WTC11 (cell line): ENCODE measurements at regions not wholly inside any gene's neighbourhood (a gene's known extent, or its start where the extent isn't known, plus 50 kb on each side); places are given as distances from the start of the nearest gene placed in this dataset.

Experiments used
- ATAC-seq: fragments of 200-7000 bp; cut with Tn5 transposase; 2 replicates; pipeline ENCODE4 v1.10.0; 2021; ENCODE audit warnings: mild to moderate bottlenecking, moderate library complexity
- CTCF ChIA-PET: fragments of 300-600 bp; sonication (Branson Sonifier 250); formaldehyde crosslinking; loops from one replicate; lab custom pipeline; 2021; ENCODE audit warnings: antibody characterized with exemption; lab: Charles Lee
- POLR2A ChIA-PET: fragments of 350-600 bp; sonication (Branson Sonifier 250); formaldehyde crosslinking; loops from one replicate; lab custom pipeline; 2021; ENCODE audit warnings: antibody characterized with exemption; lab: Charles Lee
- DNase-seq: peaks from one replicate; pipeline ENCODE4 v3.0.0; 2021; ENCODE audit warnings: low spot score
- H3K27ac Mint-ChIP-seq: 2 replicates; pipeline ENCODE4 v1.8.0; 2021; ENCODE audit warnings: mixed read lengths
- H3K27me3 Mint-ChIP-seq: 2 replicates; pipeline ENCODE4 v1.8.0; 2021; ENCODE audit warnings: low read depth, mild to moderate bottlenecking, moderate library complexity, mixed read lengths
- H3K36me3 Mint-ChIP-seq: 2 replicates; pipeline ENCODE4 v1.8.0; 2021; ENCODE audit warnings: mixed read lengths
- H3K4me1 Mint-ChIP-seq: 2 replicates; pipeline ENCODE4 v1.8.0; 2022; ENCODE audit warnings: mixed read lengths
- H3K4me3 Mint-ChIP-seq: 2 replicates; pipeline ENCODE4 v1.8.0; 2021; ENCODE audit warnings: mild to moderate bottlenecking, moderate library complexity, mixed read lengths
- H3K9me3 Mint-ChIP-seq: 2 replicates; pipeline ENCODE4 v1.8.0; 2021; ENCODE audit warnings: mixed read lengths
- ATF1 ChIP-seq: sonication (generic); formaldehyde crosslinking; IDR thresholded peaks from 2 replicates; pipeline ENCODE4 v1.8.1; 2023; ENCODE audit warnings: mild to moderate bottlenecking, moderate library complexity, missing genetic modification reagents
- E2F4 ChIP-seq: sonication (generic); formaldehyde crosslinking; IDR thresholded peaks from 2 replicates; pipeline ENCODE4 v1.8.1; 2022; ENCODE audit warnings: low read depth, mild to moderate bottlenecking, moderate library complexity, missing genetic modification reagents, borderline replicate concordance
- ESRRA ChIP-seq: sonication (generic); formaldehyde crosslinking; IDR thresholded peaks from 2 replicates; pipeline ENCODE4 v1.8.1; 2022; ENCODE audit warnings: mild to moderate bottlenecking, missing genetic modification reagents, borderline replicate concordance
- FOXK1 ChIP-seq: sonication (generic); formaldehyde crosslinking; IDR thresholded peaks from 2 replicates; pipeline ENCODE4 v1.8.0; 2022; ENCODE audit warnings: mild to moderate bottlenecking, moderate library complexity, missing genetic modification reagents
- MXD4 ChIP-seq: fragments of 250-450 bp; sonication (Bioruptor Pico); IDR thresholded peaks from 2 replicates; pipeline ENCODE4 v1.8.0; 2021; ENCODE audit warnings: mild to moderate bottlenecking, moderate library complexity, borderline replicate concordance
- NFATC4 ChIP-seq: fragments of 250-450 bp; sonication (Bioruptor Pico); IDR thresholded peaks from 2 replicates; pipeline ENCODE4 v1.9.0; 2021; ENCODE audit warnings: mild to moderate bottlenecking
- PREB ChIP-seq: sonication (generic); formaldehyde crosslinking; IDR thresholded peaks from 2 replicates; pipeline ENCODE4 v1.8.1; 2022; ENCODE audit warnings: mild to moderate bottlenecking, missing genetic modification reagents, moderate library complexity, borderline replicate concordance
- RORB ChIP-seq: fragments of 250-450 bp; sonication (Bioruptor Pico); IDR thresholded peaks from 2 replicates; pipeline ENCODE4 v1.9.0; 2021; ENCODE audit warnings: mild to moderate bottlenecking
- SMAD4 ChIP-seq: sonication (generic); formaldehyde crosslinking; IDR thresholded peaks from 2 replicates; pipeline ENCODE4 v1.8.0; 2022; ENCODE audit warnings: mild to moderate bottlenecking, missing genetic modification reagents
- TEAD1 ChIP-seq: sonication (generic); formaldehyde crosslinking; IDR thresholded peaks from 2 replicates; pipeline ENCODE4 v1.8.0; 2022; ENCODE audit warnings: mild to moderate bottlenecking, missing genetic modification reagents
- TEAD4 ChIP-seq: sonication (generic); formaldehyde crosslinking; IDR thresholded peaks from 2 replicates; pipeline ENCODE4 v1.8.0; 2022; ENCODE audit warnings: mild to moderate bottlenecking, missing genetic modification reagents
- ZNF138 ChIP-seq: sonication (generic); formaldehyde crosslinking; conservative IDR thresholded peaks from 2 replicates; pipeline ENCODE4 v1.8.1; 2022; ENCODE audit warnings: mild to moderate bottlenecking, moderate library complexity, missing genetic modification reagents
- ZNF416 ChIP-seq: fragments of 250-450 bp; sonication (Bioruptor Pico); IDR thresholded peaks from 2 replicates; pipeline ENCODE4 v1.9.0; 2021; ENCODE audit warnings: mild to moderate bottlenecking, inconsistent platforms
- ZNF532 ChIP-seq: fragments of 250-450 bp; sonication (Bioruptor Pico); IDR thresholded peaks from 2 replicates; pipeline ENCODE4 v1.9.0; 2021; ENCODE audit warnings: mild to moderate bottlenecking, borderline replicate concordance
- ZNF671 ChIP-seq: fragments of 250-450 bp; sonication (Bioruptor Pico); IDR thresholded peaks from 2 replicates; pipeline ENCODE4 v1.8.0; 2021; ENCODE audit warnings: mild to moderate bottlenecking
- TF ChIP-seq, protein P1 (sequence below): fragments of 250-450 bp; sonication (Bioruptor Pico); IDR thresholded peaks from 2 replicates; pipeline ENCODE4 v1.9.0; 2021; ENCODE audit warnings: mild to moderate bottlenecking
- TF ChIP-seq, protein P2 (sequence below): sonication (generic); formaldehyde crosslinking; IDR thresholded peaks from 2 replicates; pipeline ENCODE4 v1.8.1; 2022; ENCODE audit warnings: mild to moderate bottlenecking, moderate library complexity, missing genetic modification reagents
- TF ChIP-seq, protein P3 (sequence below): sonication (generic); formaldehyde crosslinking; IDR thresholded peaks from 2 replicates; pipeline ENCODE4 v1.8.1; 2023; ENCODE audit warnings: mild to moderate bottlenecking, missing genetic modification reagents, borderline replicate concordance
- TF ChIP-seq, protein P4 (sequence below): sonication (generic); formaldehyde crosslinking; IDR thresholded peaks from 2 replicates; pipeline ENCODE4 v1.8.1; 2022; ENCODE audit warnings: missing genetic modification reagents, borderline replicate concordance

GRCh38 chr12:74977832-74978481 is 231.7 kb downstream of the KCNC2 start:
- ChIA-PET POLR2A (no interaction called here), CTCF (no interaction called here)
- ATAC-seq (no peak), DNase-seq (no peak)
- Mint-ChIP-seq H3K36me3 (no peaks in the 10 kb centered on the region), H3K4me3 (no peak overlapping the region), H3K27me3 (no peaks in the 10 kb centered on the region), H3K9me3 (no peaks in the 10 kb centered on the region)
- TF ChIP-seq ATF1 (CRISPR knock-in tag), result no peak
- no peak for TF ChIP-seq FOXK1 (CRISPR knock-in tag)
- TF ChIP-seq, protein P1, sequence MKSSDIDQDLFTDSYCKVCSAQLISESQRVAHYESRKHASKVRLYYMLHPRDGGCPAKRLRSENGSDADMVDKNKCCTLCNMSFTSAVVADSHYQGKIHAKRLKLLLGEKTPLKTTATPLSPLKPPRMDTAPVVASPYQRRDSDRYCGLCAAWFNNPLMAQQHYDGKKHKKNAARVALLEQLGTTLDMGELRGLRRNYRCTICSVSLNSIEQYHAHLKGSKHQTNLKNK (CRISPR knock-in tag), result no peak
- TF ChIP-seq, protein P2, sequence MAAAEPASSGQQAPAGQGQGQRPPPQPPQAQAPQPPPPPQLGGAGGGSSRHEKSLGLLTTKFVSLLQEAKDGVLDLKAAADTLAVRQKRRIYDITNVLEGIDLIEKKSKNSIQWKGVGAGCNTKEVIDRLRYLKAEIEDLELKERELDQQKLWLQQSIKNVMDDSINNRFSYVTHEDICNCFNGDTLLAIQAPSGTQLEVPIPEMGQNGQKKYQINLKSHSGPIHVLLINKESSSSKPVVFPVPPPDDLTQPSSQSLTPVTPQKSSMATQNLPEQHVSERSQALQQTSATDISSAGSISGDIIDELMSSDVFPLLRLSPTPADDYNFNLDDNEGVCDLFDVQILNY, result no peak
- no peak for TF ChIP-seq ZNF532 (CRISPR knock-in tag)
- TF ChIP-seq NFATC4 (CRISPR knock-in tag), result no peak
- TF ChIP-seq ZNF138 (CRISPR knock-in tag), result no peak
- TF ChIP-seq MXD4 (CRISPR knock-in tag), result no peak
- no peak for TF ChIP-seq ESRRA (CRISPR knock-in tag)
- TF ChIP-seq, protein P3, sequence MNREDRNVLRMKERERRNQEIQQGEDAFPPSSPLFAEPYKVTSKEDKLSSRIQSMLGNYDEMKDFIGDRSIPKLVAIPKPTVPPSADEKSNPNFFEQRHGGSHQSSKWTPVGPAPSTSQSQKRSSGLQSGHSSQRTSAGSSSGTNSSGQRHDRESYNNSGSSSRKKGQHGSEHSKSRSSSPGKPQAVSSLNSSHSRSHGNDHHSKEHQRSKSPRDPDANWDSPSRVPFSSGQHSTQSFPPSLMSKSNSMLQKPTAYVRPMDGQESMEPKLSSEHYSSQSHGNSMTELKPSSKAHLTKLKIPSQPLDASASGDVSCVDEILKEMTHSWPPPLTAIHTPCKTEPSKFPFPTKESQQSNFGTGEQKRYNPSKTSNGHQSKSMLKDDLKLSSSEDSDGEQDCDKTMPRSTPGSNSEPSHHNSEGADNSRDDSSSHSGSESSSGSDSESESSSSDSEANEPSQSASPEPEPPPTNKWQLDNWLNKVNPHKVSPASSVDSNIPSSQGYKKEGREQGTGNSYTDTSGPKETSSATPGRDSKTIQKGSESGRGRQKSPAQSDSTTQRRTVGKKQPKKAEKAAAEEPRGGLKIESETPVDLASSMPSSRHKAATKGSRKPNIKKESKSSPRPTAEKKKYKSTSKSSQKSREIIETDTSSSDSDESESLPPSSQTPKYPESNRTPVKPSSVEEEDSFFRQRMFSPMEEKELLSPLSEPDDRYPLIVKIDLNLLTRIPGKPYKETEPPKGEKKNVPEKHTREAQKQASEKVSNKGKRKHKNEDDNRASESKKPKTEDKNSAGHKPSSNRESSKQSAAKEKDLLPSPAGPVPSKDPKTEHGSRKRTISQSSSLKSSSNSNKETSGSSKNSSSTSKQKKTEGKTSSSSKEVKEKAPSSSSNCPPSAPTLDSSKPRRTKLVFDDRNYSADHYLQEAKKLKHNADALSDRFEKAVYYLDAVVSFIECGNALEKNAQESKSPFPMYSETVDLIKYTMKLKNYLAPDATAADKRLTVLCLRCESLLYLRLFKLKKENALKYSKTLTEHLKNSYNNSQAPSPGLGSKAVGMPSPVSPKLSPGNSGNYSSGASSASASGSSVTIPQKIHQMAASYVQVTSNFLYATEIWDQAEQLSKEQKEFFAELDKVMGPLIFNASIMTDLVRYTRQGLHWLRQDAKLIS (CRISPR knock-in tag), result no peak
- no peak for TF ChIP-seq TEAD4
- TF ChIP-seq ZNF416 (CRISPR knock-in tag), result no peak
- no peak for TF ChIP-seq PREB
- no peak for TF ChIP-seq SMAD4 (CRISPR knock-in tag)
- no peak for TF ChIP-seq RORB (CRISPR knock-in tag)
- TF ChIP-seq TEAD1 (CRISPR knock-in tag), result no peak
- TF ChIP-seq E2F4, result no peak
- TF ChIP-seq, protein P4, sequence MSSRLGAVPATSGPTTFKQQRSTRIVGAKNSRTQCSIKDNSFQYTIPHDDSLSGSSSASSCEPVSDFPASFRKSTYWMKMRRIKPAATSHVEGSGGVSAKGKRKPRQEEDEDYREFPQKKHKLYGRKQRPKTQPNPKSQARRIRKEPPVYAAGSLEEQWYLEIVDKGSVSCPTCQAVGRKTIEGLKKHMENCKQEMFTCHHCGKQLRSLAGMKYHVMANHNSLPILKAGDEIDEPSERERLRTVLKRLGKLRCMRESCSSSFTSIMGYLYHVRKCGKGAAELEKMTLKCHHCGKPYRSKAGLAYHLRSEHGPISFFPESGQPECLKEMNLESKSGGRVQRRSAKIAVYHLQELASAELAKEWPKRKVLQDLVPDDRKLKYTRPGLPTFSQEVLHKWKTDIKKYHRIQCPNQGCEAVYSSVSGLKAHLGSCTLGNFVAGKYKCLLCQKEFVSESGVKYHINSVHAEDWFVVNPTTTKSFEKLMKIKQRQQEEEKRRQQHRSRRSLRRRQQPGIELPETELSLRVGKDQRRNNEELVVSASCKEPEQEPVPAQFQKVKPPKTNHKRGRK (CRISPR knock-in tag), result no peak
- no peak for TF ChIP-seq ZNF671
- TF ChIP-seq, all 79 proteins: peak for 0
- no peak overlapping the region for H3K27ac Mint-ChIP-seq
- no peaks in the 10 kb centered on the region for H3K4me1 Mint-ChIP-seq
